Fibroblast of the aortic adventitia (primary cell): ENCODE measurements at regions not wholly inside any gene's neighbourhood (a gene's known extent, or its start where the extent isn't known, plus 50 kb on each side); places are given as distances from the start of the nearest gene placed in this dataset.

Source experiments
- DNase-seq: peaks from one replicate; pipeline ENCODE4 v3.0.0-alpha.2; 2010; ENCODE audit warnings: low read depth
- H3K4me3 ChIP-seq: 2 replicates; pipeline ENCODE4 v1.5.1; 2011; ENCODE audit warnings: low read depth, mild to moderate bottlenecking, control low read depth, low read length, moderate library complexity
- TF ChIP-seq, protein P1 (sequence below): IDR thresholded peaks from 2 replicates; pipeline ENCODE4 v1.5.1; 2011; ENCODE audit warnings: mild to moderate bottlenecking, low read length, control low read depth, inconsistent platforms; ENCODE audit not compliant: insufficient read depth

DNA sequence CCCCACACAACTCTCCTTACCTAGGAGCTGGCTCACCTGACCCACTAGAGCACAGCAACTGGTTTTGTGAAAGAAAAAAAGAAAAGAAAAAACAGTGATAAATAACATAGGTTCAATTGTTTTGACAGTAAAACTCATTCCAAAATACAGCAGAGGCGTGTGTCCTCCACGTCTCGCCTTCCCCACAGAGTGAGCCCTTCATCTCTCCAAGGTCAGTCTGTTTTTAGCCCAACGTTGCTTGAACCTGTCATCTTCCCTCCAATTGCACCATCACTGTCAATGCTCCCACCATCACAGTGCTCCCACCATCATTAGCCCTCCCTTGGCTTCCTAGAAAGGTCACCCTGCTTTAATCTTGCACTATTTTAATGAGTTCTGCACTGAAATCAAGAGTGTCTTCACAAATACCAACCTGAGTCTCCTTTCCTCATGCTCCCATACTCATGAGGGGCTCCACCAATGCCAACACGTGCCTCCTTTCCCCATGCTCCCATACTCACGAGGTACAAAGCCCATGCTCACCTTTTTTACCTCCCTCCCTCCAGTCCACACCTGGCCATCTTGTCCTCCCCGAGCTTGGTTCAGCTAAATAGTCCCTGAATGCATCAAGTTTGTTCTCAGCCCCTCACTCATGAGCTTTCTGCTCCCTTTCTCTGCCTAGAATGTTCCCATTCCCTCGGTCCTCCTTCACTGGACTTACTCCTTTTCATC, 103.7 kb downstream of the IRS2 start:
- DNase-seq = no peak
- TF ChIP-seq, protein P1, sequence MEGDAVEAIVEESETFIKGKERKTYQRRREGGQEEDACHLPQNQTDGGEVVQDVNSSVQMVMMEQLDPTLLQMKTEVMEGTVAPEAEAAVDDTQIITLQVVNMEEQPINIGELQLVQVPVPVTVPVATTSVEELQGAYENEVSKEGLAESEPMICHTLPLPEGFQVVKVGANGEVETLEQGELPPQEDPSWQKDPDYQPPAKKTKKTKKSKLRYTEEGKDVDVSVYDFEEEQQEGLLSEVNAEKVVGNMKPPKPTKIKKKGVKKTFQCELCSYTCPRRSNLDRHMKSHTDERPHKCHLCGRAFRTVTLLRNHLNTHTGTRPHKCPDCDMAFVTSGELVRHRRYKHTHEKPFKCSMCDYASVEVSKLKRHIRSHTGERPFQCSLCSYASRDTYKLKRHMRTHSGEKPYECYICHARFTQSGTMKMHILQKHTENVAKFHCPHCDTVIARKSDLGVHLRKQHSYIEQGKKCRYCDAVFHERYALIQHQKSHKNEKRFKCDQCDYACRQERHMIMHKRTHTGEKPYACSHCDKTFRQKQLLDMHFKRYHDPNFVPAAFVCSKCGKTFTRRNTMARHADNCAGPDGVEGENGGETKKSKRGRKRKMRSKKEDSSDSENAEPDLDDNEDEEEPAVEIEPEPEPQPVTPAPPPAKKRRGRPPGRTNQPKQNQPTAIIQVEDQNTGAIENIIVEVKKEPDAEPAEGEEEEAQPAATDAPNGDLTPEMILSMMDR = no peak
- no peak overlapping the region for H3K4me3 ChIP-seq

DNA sequence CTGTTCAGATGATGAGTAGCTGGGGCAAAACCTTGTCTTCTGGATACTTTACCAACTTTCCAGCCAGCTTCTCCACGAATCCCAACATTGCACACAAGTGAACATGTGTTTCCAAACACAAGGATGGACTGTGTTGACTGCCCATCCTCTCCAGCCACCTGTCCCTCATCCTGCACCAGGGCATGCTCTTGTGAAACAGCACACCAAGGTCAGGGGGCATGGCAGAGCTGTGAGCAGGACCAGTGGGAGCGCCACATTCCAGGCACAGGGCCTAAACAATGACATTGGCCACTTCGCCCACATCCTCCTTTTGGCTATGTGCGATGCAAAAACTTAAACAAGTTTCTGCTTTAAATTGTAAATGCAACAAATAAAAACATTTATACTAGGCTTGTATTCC, 105.5 kb downstream of the IRS2 start:
- no peak overlapping the region for H3K4me3 ChIP-seq
- no peak for DNase-seq
- TF ChIP-seq, protein P1 = no peak

DNA sequence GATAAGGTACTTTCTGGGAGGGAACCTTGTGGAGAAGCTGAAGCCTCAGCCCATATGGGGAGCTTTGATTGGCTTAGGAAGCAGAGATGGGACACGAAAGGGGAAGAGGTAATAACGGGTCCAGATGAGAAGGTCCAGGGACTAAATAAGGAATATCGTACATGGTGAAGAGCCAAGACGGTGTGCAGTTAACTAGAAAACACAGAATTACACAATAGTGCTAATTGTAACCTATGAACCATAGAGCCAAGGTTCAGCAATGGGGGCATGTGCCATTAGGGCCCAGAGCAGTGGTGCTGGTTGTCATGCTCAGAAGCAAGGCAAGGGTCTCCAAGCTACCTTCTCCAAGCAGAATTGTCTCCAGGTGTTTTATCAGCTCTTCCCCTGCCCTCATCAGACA, 106.1 kb downstream of the IRS2 start:
- TF ChIP-seq, protein P1 = no peak
- no peak overlapping the region for H3K4me3 ChIP-seq
- no peak for DNase-seq

DNA sequence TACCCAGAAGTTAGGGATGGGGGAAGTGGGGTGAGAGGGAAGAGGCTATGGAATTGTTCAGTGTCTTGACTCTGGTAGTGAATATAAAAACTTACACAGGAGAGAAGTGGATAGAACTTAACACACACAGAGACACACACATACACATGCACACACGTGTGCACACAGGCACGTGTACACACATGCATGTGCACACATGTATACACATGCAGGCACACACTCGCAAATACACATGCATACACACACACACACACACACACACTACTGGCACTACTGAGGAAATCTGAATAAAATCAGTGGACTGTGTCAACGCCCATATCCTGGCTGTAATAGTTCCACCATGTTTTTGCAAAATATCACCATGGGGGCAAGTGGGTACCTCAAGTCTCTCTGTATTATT, 107.9 kb downstream of the IRS2 start:
- DNase-seq = no peak
- no peak overlapping the region for H3K4me3 ChIP-seq

DNA sequence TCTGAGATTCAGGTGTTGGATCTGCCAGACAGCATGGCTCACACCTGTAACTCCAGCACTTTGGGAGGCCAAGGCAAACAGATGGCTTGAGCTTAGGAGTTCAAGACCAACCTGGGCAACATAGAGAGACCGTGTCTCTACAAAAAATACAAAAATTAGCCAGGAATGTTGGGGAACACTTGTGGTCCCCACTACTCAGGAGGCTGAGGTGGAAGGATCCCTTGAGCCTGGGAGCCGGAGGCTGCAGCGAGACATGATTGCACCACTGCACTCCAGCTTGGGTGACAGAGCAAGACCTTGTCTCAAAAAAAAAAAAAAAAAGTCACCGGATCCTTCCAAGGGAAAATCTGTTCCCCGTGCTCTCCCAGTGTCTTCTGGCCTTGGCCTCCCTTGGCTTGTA, 109.2 kb downstream of the IRS2 start:
- H3K4me3 ChIP-seq = no peak overlapping the region
- TF ChIP-seq, protein P1 = no peak
- DNase-seq = no peak

More for the DNA sequence above, 107.9 kb downstream of the IRS2 start:
- TF ChIP-seq, protein P1 = no peak

DNA sequence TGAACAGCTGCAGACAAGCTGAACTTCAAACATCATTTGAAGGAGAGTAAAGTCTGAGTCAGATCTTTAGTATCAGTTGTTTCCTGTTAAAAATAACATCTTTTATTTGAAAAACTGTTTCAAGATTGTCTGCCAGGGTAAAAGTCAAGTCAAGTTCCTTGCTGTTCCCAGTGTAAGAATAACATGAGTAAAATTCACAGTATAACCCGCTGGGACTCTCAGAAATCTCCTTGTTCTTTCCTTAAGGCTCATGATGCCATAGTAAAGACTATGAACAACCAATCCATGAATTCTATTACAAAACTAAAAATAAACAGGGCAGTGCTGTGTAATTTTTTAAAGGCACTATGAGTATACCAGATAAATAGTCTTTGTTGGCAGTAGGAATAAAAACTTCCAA, 112.9 kb downstream of the IRS2 start:
- TF ChIP-seq, protein P1 = no peak
- no peak for DNase-seq

DNA sequence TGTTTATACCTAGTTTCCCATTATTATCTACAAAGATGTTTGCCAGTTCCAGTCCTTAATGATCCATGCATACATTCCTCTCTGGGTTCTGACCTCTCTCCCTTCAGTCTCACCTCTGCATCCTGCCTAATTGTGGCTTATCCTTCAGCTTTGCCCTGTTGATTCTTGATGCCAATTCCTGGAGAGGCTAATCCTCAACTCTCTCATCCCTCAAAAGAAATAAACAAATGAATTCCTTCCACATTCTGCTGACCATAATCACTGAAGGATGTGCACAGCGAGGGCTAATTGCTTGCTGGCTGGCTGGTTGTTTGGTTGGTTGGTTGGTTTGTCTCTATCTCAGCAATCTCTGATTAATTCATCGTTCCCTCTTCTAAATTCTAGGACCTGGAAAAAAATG, 113.8 kb downstream of the IRS2 start:
- TF ChIP-seq, protein P1 = no peak
- no peak overlapping the region for H3K4me3 ChIP-seq
- DNase-seq = no peak

More for the DNA sequence above, 112.9 kb downstream of the IRS2 start:
- no peak overlapping the region for H3K4me3 ChIP-seq
